GM08714 (cell line): ENCODE measurements at regions not wholly inside any gene's neighbourhood (a gene's known extent, or its start where the extent isn't known, plus 50 kb on each side); places are given as distances from the start of the nearest gene placed in this dataset.

Source experiments
- H3K4me3 ChIP-seq: fragments of 200-500 bp; sonication (Bioruptor generic); 2 replicates; pipeline ENCODE4 v1.5.1; 2014; ENCODE audit warnings: mild to moderate bottlenecking, low read length, inconsistent platforms
- ZNF274 ChIP-seq: IDR thresholded peaks from 2 replicates; pipeline ENCODE4 v1.6.1; 2012; ENCODE audit warnings: mild to moderate bottlenecking, low read depth, low read length

DNA sequence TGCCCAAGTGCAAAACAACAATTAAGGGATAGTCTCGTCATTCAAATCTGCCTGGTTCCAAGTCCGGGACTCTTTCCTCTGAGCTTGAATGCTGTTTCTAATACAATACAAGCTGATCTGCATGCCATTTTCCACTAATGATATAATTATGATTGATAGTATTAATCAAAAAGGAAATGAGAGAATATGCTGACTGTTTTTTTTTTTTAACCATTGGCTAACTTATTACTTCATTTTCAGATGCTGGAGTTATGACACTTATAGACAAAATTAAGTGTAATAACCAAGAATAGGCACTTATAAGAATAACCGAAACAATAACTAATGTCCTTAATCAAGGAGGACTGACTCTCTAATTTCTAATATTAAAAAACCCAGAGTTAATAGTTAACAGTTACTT lies 343.6 kb downstream of the LPIN1 start:
- H3K4me3 ChIP-seq: no peak overlapping the region
- TF ChIP-seq ZNF274: no peak

DNA sequence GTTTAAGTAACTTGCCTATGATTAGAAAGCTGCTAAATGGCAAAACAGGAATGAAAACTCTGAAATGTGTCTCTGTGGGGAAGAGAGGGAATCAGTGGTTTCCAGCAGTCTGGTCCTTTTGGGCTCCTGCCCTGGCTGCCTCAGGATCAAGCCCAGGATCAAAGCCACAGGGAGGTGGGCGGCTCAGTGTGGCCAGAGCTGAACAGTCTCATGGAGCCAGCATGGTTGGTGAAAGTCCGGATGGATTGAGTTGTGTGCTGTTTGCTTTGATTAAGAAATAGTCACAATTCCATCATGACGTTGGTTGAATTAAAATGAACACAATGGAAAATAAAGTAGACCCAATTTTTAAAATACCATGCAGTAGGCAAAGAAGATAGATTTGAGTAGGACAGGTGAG lies 344.2 kb downstream of the LPIN1 start:
- no peak for TF ChIP-seq ZNF274
- H3K4me3 ChIP-seq: no peak overlapping the region

- TF ChIP-seq ZNF274: no peak
These were observed 344.9 kb downstream of the LPIN1 start for GRCh38 chr2:12091201-12091806.

GRCh38 chr2:12094134-12094533 lies 347.7 kb downstream of the LPIN1 start:
- no peak for TF ChIP-seq ZNF274
- no peak overlapping the region for H3K4me3 ChIP-seq

More at GRCh38 chr2:12091201-12091806, 344.9 kb downstream of the LPIN1 start:
- no peak overlapping the region for H3K4me3 ChIP-seq

GRCh38 chr2:12096051-12096787 lies 349.8 kb downstream of the LPIN1 start:
- no peak for TF ChIP-seq ZNF274
- H3K4me3 ChIP-seq: no peak overlapping the region

- TF ChIP-seq ZNF274: no peak
- H3K4me3 ChIP-seq: no peak overlapping the region
These were observed 350.5 kb downstream of the LPIN1 start for GRCh38 chr2:12096788-12097449.

GRCh38 chr2:12097859-12098258 lies 351.4 kb downstream of the LPIN1 start:
- TF ChIP-seq ZNF274: no peak
- no peak overlapping the region for H3K4me3 ChIP-seq

DNA sequence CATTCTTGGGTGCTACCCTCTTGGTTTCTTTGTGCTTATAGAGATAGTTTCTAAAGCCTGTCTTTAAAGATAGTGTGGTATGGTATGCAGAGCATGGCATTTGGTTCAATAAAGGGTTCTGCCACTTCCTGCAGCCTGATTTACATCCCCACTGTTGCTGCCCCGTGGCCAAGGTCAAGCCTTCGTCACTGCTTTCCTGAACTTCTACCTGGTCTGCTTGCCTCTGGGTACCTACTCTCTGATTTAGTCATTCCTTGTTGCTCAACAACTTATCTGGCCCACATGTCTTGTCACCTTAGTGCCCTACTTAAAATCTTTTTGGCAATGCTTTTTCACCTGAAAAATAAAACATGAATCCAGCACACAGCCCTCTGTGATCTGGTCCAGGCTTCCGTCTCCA lies 352.9 kb downstream of the LPIN1 start:
- no peak for TF ChIP-seq ZNF274

GRCh38 chr2:12102679-12103078 lies 356.2 kb downstream of the LPIN1 start:
- no peak overlapping the region for H3K4me3 ChIP-seq
- TF ChIP-seq ZNF274: no peak

More for the DNA sequence above, 352.9 kb downstream of the LPIN1 start:
- H3K4me3 ChIP-seq: no peak overlapping the region

DNA sequence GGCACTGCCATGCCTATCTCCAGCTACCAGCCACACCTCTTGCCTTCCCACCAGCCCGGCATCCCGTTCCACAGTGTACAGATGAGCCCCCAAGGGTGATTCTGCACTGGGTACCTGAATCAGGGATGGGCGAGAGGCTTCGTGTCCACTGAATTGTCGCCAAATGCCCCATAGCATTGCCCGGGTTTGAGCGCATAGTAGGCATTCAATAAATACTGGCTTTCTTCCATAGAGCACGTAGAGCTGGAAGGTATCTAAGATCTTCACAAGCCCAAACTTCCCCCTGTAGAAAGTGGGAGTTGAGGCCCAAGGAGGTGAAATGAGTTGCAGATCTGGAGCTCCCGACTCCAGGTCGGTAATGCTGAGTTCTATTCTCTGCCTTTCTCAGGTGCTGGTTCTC lies 358.7 kb downstream of the LPIN1 start:
- no peak for TF ChIP-seq ZNF274
- H3K4me3 ChIP-seq: no peak overlapping the region

DNA sequence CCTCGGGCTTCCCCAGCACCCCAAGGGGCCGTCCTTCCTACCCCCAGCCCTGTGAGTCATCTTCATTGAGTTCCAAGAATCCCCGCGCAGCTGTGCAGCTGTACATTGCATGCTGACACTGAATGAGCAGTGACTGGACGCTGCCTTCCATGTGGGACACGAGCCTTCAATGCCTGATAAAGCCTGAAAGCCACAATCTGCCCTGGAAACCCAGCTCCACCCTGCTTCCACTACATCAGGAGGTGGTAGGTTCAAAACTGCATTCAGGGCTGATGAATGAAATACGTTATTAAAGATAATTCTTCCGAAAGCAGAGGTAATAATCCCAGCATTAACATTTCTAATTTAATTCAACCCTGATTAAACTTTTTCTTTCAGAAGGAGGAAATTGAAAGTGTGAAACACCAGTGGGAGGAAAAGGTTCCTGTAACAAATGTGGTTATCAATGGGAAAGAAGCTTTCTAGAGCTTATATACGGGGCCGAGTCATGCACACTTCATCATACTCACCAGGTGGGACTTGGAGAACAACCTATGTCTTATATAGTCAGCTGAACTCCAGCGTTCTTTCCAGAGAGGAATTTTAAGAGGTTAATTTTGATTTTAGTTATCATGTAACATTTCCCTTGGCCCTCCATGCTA lies 360.1 kb downstream of the LPIN1 start:
- no peak overlapping the region for H3K4me3 ChIP-seq
- no peak for TF ChIP-seq ZNF274

GRCh38 chr2:12107321-12107720 lies 360.9 kb downstream of the LPIN1 start:
- no peak for TF ChIP-seq ZNF274

DNA sequence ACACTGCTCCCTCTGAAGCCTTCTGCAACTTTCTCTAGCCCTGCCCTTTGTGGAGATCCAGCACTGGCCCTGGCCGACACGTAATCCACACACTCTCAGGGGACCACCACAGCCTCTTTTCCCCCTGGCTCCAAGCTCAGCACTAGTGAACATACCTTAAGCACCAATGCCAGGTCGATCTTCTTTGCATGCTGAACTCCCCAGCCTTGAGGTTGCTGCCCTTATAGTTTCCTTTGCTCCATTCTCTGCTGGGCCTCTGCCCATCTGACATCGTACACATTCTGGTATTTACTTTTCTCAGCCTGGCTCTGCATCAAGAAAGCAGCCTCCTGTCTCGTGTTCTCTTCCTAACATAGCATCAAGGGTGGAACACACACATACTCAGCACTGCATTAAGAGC lies 361.5 kb downstream of the LPIN1 start:
- TF ChIP-seq ZNF274: no peak
- H3K4me3 ChIP-seq: no peak overlapping the region

More at GRCh38 chr2:12107321-12107720, 360.9 kb downstream of the LPIN1 start:
- no peak overlapping the region for H3K4me3 ChIP-seq

DNA sequence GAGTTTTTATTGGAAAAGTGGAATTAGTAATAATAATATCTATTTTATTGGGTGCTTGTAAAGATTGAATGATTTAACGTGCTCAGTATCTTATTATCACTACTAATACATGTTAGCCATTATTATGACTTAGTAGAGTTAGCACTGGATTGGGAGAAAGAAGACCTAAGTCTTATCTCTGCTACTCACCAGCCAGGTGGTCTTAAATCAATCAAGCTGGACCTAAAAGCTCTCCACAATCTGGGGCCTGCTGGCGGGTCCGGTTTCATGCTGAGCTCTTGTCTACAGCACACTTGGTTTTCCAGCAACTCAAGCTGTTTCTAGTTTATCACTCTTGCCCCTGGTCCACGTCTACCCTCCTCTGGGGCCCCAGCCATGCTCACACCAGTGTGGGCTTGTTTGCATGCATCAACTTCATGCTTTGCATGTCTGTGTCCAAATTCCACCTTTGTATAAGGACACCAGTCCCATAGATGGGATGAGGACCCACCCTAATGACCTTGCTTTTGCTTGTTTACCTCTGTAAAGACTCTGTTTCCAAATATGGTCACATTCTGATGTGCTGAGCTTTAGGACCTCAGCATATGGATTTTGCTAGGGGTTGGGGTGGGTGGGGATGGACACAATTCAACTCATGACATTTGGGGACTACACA lies 363.1 kb downstream of the LPIN1 start:
- no peak overlapping the region for H3K4me3 ChIP-seq
- TF ChIP-seq ZNF274: no peak
